T-helper 17 cell (primary cell): ENCODE measurements at regions not wholly inside any gene's neighbourhood (a gene's known extent, or its start where the extent isn't known, plus 50 kb on each side); places are given as distances from the start of the nearest gene placed in this dataset.

Experiments used
- ATAC-seq: fragments of 150-1000 bp; cut with Tn5 transposase; 2 replicates; pipeline ENCODE4 v1.10.0; 2021; ENCODE audit warnings: mild to moderate bottlenecking, moderate library complexity
- DNase-seq, 3 donors: peaks; one replicate each; pipeline versions ENCODE4 v3.0.0 to v3.0.0-alpha.2; 2020 to 2021
- H3K9me3 ChIP-seq: one replicate; pipeline ENCODE4 v1.7.0; 2013; ENCODE audit warnings: low read length, mild to moderate bottlenecking; ENCODE audit not compliant: control insufficient read depth, poor library complexity, severe bottlenecking
- H3K27ac Mint-ChIP-seq: one replicate; pipeline ENCODE4 v1.8.0; 2022; ENCODE audit warnings: mild to moderate bottlenecking, moderate library complexity, mixed read lengths
- H3K27me3 Mint-ChIP-seq: one replicate; pipeline ENCODE4 v1.8.0; 2022; ENCODE audit warnings: mixed read lengths
- H3K36me3 Mint-ChIP-seq: one replicate; pipeline ENCODE4 v1.8.0; 2022; ENCODE audit warnings: low read depth, mixed read lengths
- H3K4me1 Mint-ChIP-seq: one replicate; pipeline ENCODE4 v1.8.0; 2022; ENCODE audit warnings: mild to moderate bottlenecking, mixed read lengths
- H3K4me3 Mint-ChIP-seq: one replicate; pipeline ENCODE4 v1.8.0; 2022; ENCODE audit warnings: mild to moderate bottlenecking, moderate library complexity, mixed read lengths

GRCh38 chr6:157769776-157770426, 53.1 kb upstream of the SNX9 start:
- no peaks in the 10 kb centered on the region for H3K9me3 ChIP-seq
- peak overlapping the region; percentile 36 for H3K4me3 Mint-ChIP-seq
- DNase-seq (no peak), ATAC-seq (no peak)
- H3K27me3 Mint-ChIP-seq, result peaks cover 24% of the 10 kb centered on the region
- H3K4me1 Mint-ChIP-seq, result peaks cover 25% of the 10 kb centered on the region
- peaks cover 10% of the 10 kb centered on the region for H3K36me3 Mint-ChIP-seq
- H3K27ac Mint-ChIP-seq, result peak overlapping the region; percentile 99

- peaks cover 24% of the 10 kb centered on the region for H3K27me3 Mint-ChIP-seq
- no peak for ATAC-seq
- peaks cover 10% of the 10 kb centered on the region for H3K36me3 Mint-ChIP-seq
- peaks cover 23% of the 10 kb centered on the region for H3K4me1 Mint-ChIP-seq
- no peak overlapping the region for H3K27ac Mint-ChIP-seq
- no peaks in the 10 kb centered on the region for H3K9me3 ChIP-seq
- DNase-seq, result no peak
- H3K4me3 Mint-ChIP-seq, result no peak overlapping the region
Measured at GRCh38 chr6:157770946-157771345, 52.1 kb upstream of the SNX9 start.

GRCh38 chr6:157772820-157773219, 50.2 kb upstream of the SNX9 start:
- Mint-ChIP-seq H3K4me1 (peaks cover 23% of the 10 kb centered on the region), H3K27me3 (peaks cover 24% of the 10 kb centered on the region), H3K4me3 (no peak overlapping the region), H3K36me3 (peaks cover 10% of the 10 kb centered on the region), H3K27ac (no peak overlapping the region)
- ATAC-seq (no peak), DNase-seq (no peak)
- no peaks in the 10 kb centered on the region for H3K9me3 ChIP-seq
